ENCODE measurements at regions not wholly inside any gene's neighbourhood (a gene's known extent, or its start where the extent isn't known, plus 50 kb on each side); places are given as distances from the start of the nearest gene placed in this dataset.

GRCh38 chr6:4608361-4609115, 167.7 kb upstream of the CDYL start:
- no peaks in the 10 kb centered on the region for H3K9me3 ChIP-seq (ENCODE audit: control insufficient read depth, insufficient read depth, low read length)
- no peaks in the 10 kb centered on the region for H3K4me1 ChIP-seq (ENCODE audit: insufficient read depth, low read length)
- no peak overlapping the region for H3K9ac ChIP-seq (ENCODE audit: low read depth, low read length)
- no peaks in the 10 kb centered on the region for H3K36me3 ChIP-seq (ENCODE audit: insufficient read depth, low read length)

DNA sequence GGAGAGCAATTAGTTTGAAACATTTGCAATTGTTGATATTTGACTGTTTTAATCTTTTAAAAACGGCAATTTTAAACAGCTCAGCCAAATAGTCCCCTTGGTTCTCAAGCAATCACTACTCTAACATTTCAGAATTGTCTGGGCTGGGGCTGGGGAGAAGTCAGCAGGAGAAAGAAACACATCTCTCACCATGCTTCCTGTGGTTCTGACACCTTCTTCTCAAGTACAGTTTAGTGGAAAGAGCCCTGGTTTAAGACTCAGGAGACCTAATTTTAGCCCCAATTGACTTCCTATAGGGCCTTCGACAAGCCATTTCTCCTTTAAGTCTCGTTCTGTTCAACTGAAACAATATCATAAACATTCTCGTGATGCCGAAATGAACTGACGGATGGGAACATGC, 168.4 kb upstream of the CDYL start:
- Histone ChIP-seq H3K36me3 (ENCODE audit: insufficient read depth, low read length) (no peaks in the 10 kb centered on the region), H3K9ac (ENCODE audit: low read depth, low read length) (no peak overlapping the region), H3K4me1 (ENCODE audit: insufficient read depth, low read length) (no peaks in the 10 kb centered on the region), H3K9me3 (ENCODE audit: control insufficient read depth, insufficient read depth, low read length) (no peaks in the 10 kb centered on the region)

GRCh38 chr6:4606821-4607704, 169.1 kb upstream of the CDYL start:
- no peaks in the 10 kb centered on the region for H3K4me1 ChIP-seq (ENCODE audit: insufficient read depth, low read length)
- no peaks in the 10 kb centered on the region for H3K9me3 ChIP-seq (ENCODE audit: control insufficient read depth, insufficient read depth, low read length)
- H3K36me3 ChIP-seq (ENCODE audit: insufficient read depth, low read length): no peaks in the 10 kb centered on the region
- no peak overlapping the region for H3K9ac ChIP-seq (ENCODE audit: low read depth, low read length)

GRCh38 chr6:4606016-4606415, 170.2 kb upstream of the CDYL start:
- no peaks in the 10 kb centered on the region for H3K9me3 ChIP-seq (ENCODE audit: control insufficient read depth, insufficient read depth, low read length)
- H3K9ac ChIP-seq (ENCODE audit: low read depth, low read length): no peak overlapping the region
- no peaks in the 10 kb centered on the region for H3K36me3 ChIP-seq (ENCODE audit: insufficient read depth, low read length)
- H3K4me1 ChIP-seq (ENCODE audit: insufficient read depth, low read length): no peaks in the 10 kb centered on the region

GRCh38 chr6:4603856-4604369, 172.3 kb upstream of the CDYL start:
- no peak overlapping the region for H3K9ac ChIP-seq (ENCODE audit: low read depth, low read length)
- H3K36me3 ChIP-seq (ENCODE audit: insufficient read depth, low read length): no peaks in the 10 kb centered on the region
- H3K9me3 ChIP-seq (ENCODE audit: control insufficient read depth, insufficient read depth, low read length): no peaks in the 10 kb centered on the region
- no peaks in the 10 kb centered on the region for H3K4me1 ChIP-seq (ENCODE audit: insufficient read depth, low read length)

- H3K4me1 ChIP-seq (ENCODE audit: insufficient read depth, low read length): no peaks in the 10 kb centered on the region
- H3K9me3 ChIP-seq (ENCODE audit: control insufficient read depth, insufficient read depth, low read length): no peaks in the 10 kb centered on the region
- H3K36me3 ChIP-seq (ENCODE audit: insufficient read depth, low read length): no peaks in the 10 kb centered on the region
- no peak overlapping the region for H3K9ac ChIP-seq (ENCODE audit: low read depth, low read length)
Measured at GRCh38 chr6:4603291-4603690, 172.9 kb upstream of the CDYL start.

- H3K4me1 ChIP-seq (ENCODE audit: insufficient read depth, low read length): no peaks in the 10 kb centered on the region
- H3K9me3 ChIP-seq (ENCODE audit: control insufficient read depth, insufficient read depth, low read length): no peaks in the 10 kb centered on the region
- H3K9ac ChIP-seq (ENCODE audit: low read depth, low read length): no peak overlapping the region
- no peaks in the 10 kb centered on the region for H3K36me3 ChIP-seq (ENCODE audit: insufficient read depth, low read length)
Measured at GRCh38 chr6:4599924-4600323, 176.3 kb upstream of the CDYL start.

GRCh38 chr6:4598384-4598995, 177.7 kb upstream of the CDYL start:
- Histone ChIP-seq H3K9me3 (ENCODE audit: control insufficient read depth, insufficient read depth, low read length) (no peaks in the 10 kb centered on the region), H3K36me3 (ENCODE audit: insufficient read depth, low read length) (no peaks in the 10 kb centered on the region), H3K4me1 (ENCODE audit: insufficient read depth, low read length) (no peaks in the 10 kb centered on the region), H3K9ac (ENCODE audit: low read depth, low read length) (no peak overlapping the region)

GRCh38 chr6:4593951-4594350, 182.3 kb upstream of the CDYL start:
- Histone ChIP-seq H3K36me3 (ENCODE audit: insufficient read depth, low read length) (no peaks in the 10 kb centered on the region; the same call in 1 of the 2 replicates), H3K4me1 (ENCODE audit: insufficient read depth, low read length) (no peaks in the 10 kb centered on the region), H3K9me3 (ENCODE audit: control insufficient read depth, insufficient read depth, low read length) (no peaks in the 10 kb centered on the region), H3K9ac (ENCODE audit: low read depth, low read length) (no peak overlapping the region)

GRCh38 chr6:4592026-4592425, 184.2 kb upstream of the CDYL start:
- Histone ChIP-seq H3K9me3 (ENCODE audit: control insufficient read depth, insufficient read depth, low read length) (no peaks in the 10 kb centered on the region), H3K36me3 (ENCODE audit: insufficient read depth, low read length) (no peaks in the 10 kb centered on the region; the same call in 1 of the 2 replicates), H3K9ac (ENCODE audit: low read depth, low read length) (no peak overlapping the region), H3K4me1 (ENCODE audit: insufficient read depth, low read length) (no peaks in the 10 kb centered on the region)

DNA sequence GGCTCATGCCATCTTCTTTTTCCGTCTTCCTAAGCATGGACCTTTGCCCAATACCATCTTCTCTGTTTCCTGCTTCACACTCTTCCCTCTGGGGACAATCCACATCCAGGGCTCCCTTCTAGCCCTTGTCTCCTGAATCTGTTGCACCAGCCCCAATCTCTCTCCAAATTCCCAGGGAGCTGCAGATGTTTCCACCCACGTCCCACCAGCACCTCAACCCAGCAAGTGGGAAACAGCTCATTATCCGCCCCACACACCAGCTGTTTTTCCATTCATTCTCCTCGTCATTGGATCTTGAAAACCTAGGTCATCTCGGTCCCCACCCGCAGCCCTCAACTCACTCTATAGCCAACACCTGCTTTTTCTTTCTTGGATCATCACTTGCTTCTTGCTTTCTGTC, 185.0 kb upstream of the CDYL start:
- H3K9ac ChIP-seq (ENCODE audit: low read depth, low read length): no peak overlapping the region
- no peaks in the 10 kb centered on the region for H3K4me1 ChIP-seq (ENCODE audit: insufficient read depth, low read length)
- no peaks in the 10 kb centered on the region for H3K9me3 ChIP-seq (ENCODE audit: control insufficient read depth, insufficient read depth, low read length)
- H3K36me3 ChIP-seq (ENCODE audit: insufficient read depth, low read length): no peaks in the 10 kb centered on the region; the same call in 1 of the 2 replicates

GRCh38 chr6:4589295-4589694, 186.9 kb upstream of the CDYL start:
- Histone ChIP-seq H3K9ac (ENCODE audit: low read depth, low read length) (no peak overlapping the region), H3K4me1 (ENCODE audit: insufficient read depth, low read length) (no peaks in the 10 kb centered on the region), H3K9me3 (ENCODE audit: control insufficient read depth, insufficient read depth, low read length) (no peaks in the 10 kb centered on the region)

DNA sequence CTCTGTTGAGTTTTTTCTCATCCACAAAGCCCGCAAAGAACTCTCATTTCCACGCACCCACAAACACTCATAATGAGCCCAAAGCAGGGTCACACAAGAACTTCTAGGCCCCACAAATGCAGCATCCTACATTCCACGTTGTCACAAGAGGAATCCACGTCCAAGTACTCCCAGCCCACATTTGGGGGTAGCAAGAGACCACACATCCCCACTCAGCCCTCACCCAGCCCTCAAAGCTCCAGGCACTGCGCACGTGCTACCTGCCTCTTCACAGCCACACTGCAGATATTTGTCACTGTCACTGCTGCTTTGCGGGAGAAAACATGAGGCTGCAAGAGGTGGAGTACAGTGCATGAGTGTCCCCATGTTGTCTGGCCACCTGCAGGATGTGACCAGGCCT, 187.6 kb upstream of the CDYL start:
- no peaks in the 10 kb centered on the region; the same call in 1 of the 2 replicates for H3K36me3 ChIP-seq (ENCODE audit: insufficient read depth, low read length)
- H3K9me3 ChIP-seq (ENCODE audit: control insufficient read depth, insufficient read depth, low read length): no peaks in the 10 kb centered on the region
- H3K9ac ChIP-seq (ENCODE audit: low read depth, low read length): no peak overlapping the region
- no peaks in the 10 kb centered on the region for H3K4me1 ChIP-seq (ENCODE audit: insufficient read depth, low read length)

More at GRCh38 chr6:4589295-4589694, 186.9 kb upstream of the CDYL start:
- H3K36me3 ChIP-seq (ENCODE audit: insufficient read depth, low read length): no peaks in the 10 kb centered on the region; the same call in 1 of the 2 replicates

DNA sequence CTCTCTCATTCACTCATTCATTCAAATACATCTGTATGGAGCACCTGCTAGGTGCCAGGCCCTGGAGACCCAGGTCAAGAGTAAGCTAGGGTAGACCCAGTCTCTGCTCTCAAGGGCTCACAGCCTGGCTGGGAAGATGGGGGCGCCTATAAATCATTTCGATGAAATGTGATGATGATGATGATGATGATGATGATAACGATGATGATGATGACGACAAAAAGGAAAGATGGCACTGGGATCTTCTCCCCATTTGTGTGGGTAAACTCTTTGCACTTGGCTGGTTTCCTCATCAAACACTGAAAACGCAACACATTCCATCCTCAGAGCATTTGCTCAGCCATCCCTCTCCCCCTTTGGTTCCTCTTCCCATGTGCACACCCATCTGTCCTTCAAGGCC, 188.0 kb upstream of the CDYL start:
- H3K36me3 ChIP-seq (ENCODE audit: insufficient read depth, low read length): no peaks in the 10 kb centered on the region; the same call in 1 of the 2 replicates
- H3K9me3 ChIP-seq (ENCODE audit: control insufficient read depth, insufficient read depth, low read length): no peaks in the 10 kb centered on the region
- no peak overlapping the region for H3K9ac ChIP-seq (ENCODE audit: low read depth, low read length)
- H3K4me1 ChIP-seq (ENCODE audit: insufficient read depth, low read length): no peaks in the 10 kb centered on the region

Measured in ES-I3 (cell line).